ENCODE measurements at regions not wholly inside any gene's neighbourhood (a gene's known extent, or its start where the extent isn't known, plus 50 kb on each side); places are given as distances from the start of the nearest gene placed in this dataset.

- TF ChIP-seq, protein P1, sequence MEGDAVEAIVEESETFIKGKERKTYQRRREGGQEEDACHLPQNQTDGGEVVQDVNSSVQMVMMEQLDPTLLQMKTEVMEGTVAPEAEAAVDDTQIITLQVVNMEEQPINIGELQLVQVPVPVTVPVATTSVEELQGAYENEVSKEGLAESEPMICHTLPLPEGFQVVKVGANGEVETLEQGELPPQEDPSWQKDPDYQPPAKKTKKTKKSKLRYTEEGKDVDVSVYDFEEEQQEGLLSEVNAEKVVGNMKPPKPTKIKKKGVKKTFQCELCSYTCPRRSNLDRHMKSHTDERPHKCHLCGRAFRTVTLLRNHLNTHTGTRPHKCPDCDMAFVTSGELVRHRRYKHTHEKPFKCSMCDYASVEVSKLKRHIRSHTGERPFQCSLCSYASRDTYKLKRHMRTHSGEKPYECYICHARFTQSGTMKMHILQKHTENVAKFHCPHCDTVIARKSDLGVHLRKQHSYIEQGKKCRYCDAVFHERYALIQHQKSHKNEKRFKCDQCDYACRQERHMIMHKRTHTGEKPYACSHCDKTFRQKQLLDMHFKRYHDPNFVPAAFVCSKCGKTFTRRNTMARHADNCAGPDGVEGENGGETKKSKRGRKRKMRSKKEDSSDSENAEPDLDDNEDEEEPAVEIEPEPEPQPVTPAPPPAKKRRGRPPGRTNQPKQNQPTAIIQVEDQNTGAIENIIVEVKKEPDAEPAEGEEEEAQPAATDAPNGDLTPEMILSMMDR (IDR thresholded peaks at IDR 0.05): no peak
- Histone ChIP-seq H3K9me3 (no peaks in the 10 kb centered on the region), H3K4me1 (no peaks in the 10 kb centered on the region), H3K36me3 (no peaks in the 10 kb centered on the region), H3K4me3 (no peak overlapping the region), H3K27me3 (no peaks in the 10 kb centered on the region), H3K9ac (ENCODE audit: low read depth in 2 of 2, low read length in 2 of 2) (no peak overlapping the region), H3K27ac (no peak overlapping the region)
- intact Hi-C loops (cut with DNase I): no loop called here
- no peak for DNase-seq
Measured at GRCh38 chr3:23747841-23748240, 57.9 kb upstream of the UBE2E1 start.

GRCh38 chr3:23748398-23749110, 57.2 kb upstream of the UBE2E1 start:
- intact Hi-C loops (cut with DNase I): no loop called here
- Histone ChIP-seq H3K4me1 (no peaks in the 10 kb centered on the region), H3K27me3 (no peaks in the 10 kb centered on the region), H3K9me3 (no peaks in the 10 kb centered on the region), H3K27ac (no peak overlapping the region), H3K9ac (ENCODE audit: low read depth in 2 of 2, low read length in 2 of 2) (no peak overlapping the region), H3K36me3 (no peaks in the 10 kb centered on the region), H3K4me3 (no peak overlapping the region)
- TF ChIP-seq, protein P1 (IDR thresholded peaks at IDR 0.05): no peak
- DNase-seq: no peak

- Histone ChIP-seq H3K4me1 (no peaks in the 10 kb centered on the region), H3K9ac (ENCODE audit: low read depth in 2 of 2, low read length in 2 of 2) (no peak overlapping the region)
Measured at GRCh38 chr3:23749609-23750008, 56.1 kb upstream of the UBE2E1 start.

DNA sequence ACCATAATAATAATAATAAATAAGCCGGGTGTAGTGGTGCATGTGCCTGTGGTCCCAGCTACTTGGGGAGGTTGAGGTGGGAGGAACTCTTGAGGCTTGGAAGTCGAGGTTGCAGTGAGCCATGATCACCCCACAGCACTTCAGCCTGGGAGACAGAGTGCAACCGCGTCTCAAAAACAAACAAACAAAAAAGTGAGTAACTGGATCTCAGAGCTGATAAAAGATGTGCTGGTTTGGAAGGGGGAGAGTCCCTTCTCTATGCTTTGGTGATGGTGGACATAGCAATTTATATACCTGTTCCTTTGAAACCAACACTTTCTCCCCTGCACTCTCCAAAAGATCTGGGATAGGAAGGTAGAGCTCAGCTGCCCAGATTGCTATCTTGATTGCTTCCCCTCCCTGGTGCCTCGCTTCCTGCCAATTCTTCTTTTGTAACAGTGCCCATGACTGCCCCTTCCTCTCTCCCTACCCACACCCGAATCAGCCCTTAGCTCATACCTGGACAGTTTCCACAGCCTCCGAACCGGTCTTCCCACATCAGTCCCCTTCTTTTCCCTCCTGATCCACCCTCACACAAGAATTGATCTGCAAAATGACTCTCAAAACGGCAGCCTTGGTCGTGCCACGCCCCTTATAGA, 55.1 kb upstream of the UBE2E1 start:
- no peak overlapping the region for H3K9ac ChIP-seq (ENCODE audit: low read depth in 2 of 2, low read length in 2 of 2)
- TF ChIP-seq, protein P1 (IDR thresholded peaks at IDR 0.05): no peak
- no peak overlapping the region for H3K4me3 ChIP-seq
- H3K4me1 ChIP-seq: no peaks in the 10 kb centered on the region
- H3K9me3 ChIP-seq: no peaks in the 10 kb centered on the region
- no peaks in the 10 kb centered on the region for H3K36me3 ChIP-seq
- no peak for DNase-seq
- intact Hi-C loops (cut with DNase I): no loop called here
- H3K27ac ChIP-seq: no peak overlapping the region
- no peaks in the 10 kb centered on the region for H3K27me3 ChIP-seq

More at GRCh38 chr3:23749609-23750008, 56.1 kb upstream of the UBE2E1 start:
- H3K27ac ChIP-seq: no peak overlapping the region
- no peak for DNase-seq
- intact Hi-C loops (cut with DNase I): no loop called here
- H3K36me3 ChIP-seq: no peaks in the 10 kb centered on the region
- H3K9me3 ChIP-seq: no peaks in the 10 kb centered on the region
- H3K4me3 ChIP-seq: no peak overlapping the region
- TF ChIP-seq, protein P1 (IDR thresholded peaks at IDR 0.05): no peak
- H3K27me3 ChIP-seq: no peaks in the 10 kb centered on the region

DNA sequence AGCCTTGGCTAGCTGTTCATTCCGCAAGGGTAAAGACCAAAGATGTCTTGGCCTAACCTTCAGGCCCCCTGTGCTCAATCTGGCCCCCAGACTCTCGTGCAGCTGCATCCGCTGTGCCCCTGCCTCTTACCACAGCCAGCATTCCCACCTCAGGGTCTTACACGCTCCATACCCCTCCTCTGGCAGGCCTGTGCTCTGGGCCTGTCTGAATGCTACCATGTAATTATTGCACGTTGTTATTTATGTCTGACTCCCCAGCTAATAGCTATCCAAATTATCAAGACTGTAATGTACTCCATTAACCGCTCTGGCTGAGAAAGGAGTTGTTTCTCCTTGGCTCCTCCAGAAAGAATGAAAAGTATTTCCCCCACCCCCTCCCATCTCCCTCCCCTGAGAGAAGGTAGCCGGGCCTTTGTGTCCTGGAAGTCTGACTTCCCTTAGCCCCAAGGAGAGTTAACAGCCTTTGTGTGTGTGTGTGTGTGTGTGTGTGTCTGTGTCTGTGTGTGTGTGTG, 54.5 kb upstream of the UBE2E1 start:
- intact Hi-C loops (cut with DNase I): no loop called here
- Histone ChIP-seq H3K27me3 (no peaks in the 10 kb centered on the region), H3K4me1 (no peaks in the 10 kb centered on the region), H3K36me3 (no peaks in the 10 kb centered on the region), H3K9ac (ENCODE audit: low read depth in 2 of 2, low read length in 2 of 2) (no peak overlapping the region), H3K9me3 (no peaks in the 10 kb centered on the region), H3K4me3 (no peak overlapping the region), H3K27ac (no peak overlapping the region)
- TF ChIP-seq, protein P1 (IDR thresholded peaks at IDR 0.05): no peak
- no peak for DNase-seq
